ENCODE measurements at regions not wholly inside any gene's neighbourhood (a gene's known extent, or its start where the extent isn't known, plus 50 kb on each side); places are given as distances from the start of the nearest gene placed in this dataset.

GRCh38 chr4:96566755-96567154, 726.9 kb downstream of the PDHA2 start:
- H3K27me3 Mint-ChIP-seq = no peaks in the 10 kb centered on the region
- H3K9me3 Mint-ChIP-seq = peaks cover 0 to 8% (median 4%) of the 10 kb centered on the region in 3 donors
- no peaks in the 10 kb centered on the region for H3K36me3 Mint-ChIP-seq
- H3K4me1 Mint-ChIP-seq = no peaks in the 10 kb centered on the region
- H3K27ac Mint-ChIP-seq = no peak overlapping the region
- no peak overlapping the region for H3K4me3 Mint-ChIP-seq

- no peak overlapping the region for H3K27ac Mint-ChIP-seq
- H3K4me3 Mint-ChIP-seq = no peak overlapping the region
- H3K36me3 Mint-ChIP-seq = no peaks in the 10 kb centered on the region
- H3K9me3 Mint-ChIP-seq = peaks cover 4 to 6% (median 4%) of the 10 kb centered on the region in 3 donors
- H3K4me1 Mint-ChIP-seq = no peaks in the 10 kb centered on the region
- H3K27me3 Mint-ChIP-seq = no peaks in the 10 kb centered on the region
Observed at GRCh38 chr4:96585304-96585703, 745.4 kb downstream of the PDHA2 start.

- H3K4me3 Mint-ChIP-seq = no peak overlapping the region
- no peaks in the 10 kb centered on the region for H3K4me1 Mint-ChIP-seq
- H3K27me3 Mint-ChIP-seq = no peaks in the 10 kb centered on the region
- peaks cover 0 to 7% (median 2%) of the 10 kb centered on the region in 3 donors for H3K9me3 Mint-ChIP-seq
- H3K27ac Mint-ChIP-seq = no peak overlapping the region
- no peaks in the 10 kb centered on the region for H3K36me3 Mint-ChIP-seq
Observed at GRCh38 chr4:96593422-96593821, 753.5 kb downstream of the PDHA2 start.

- H3K27me3 Mint-ChIP-seq = no peaks in the 10 kb centered on the region
- no peaks in the 10 kb centered on the region for H3K36me3 Mint-ChIP-seq
- no peak overlapping the region for H3K27ac Mint-ChIP-seq
- no peak overlapping the region for H3K4me3 Mint-ChIP-seq
- no peaks in the 10 kb centered on the region for H3K9me3 Mint-ChIP-seq
- H3K4me1 Mint-ChIP-seq = no peaks in the 10 kb centered on the region
Observed at GRCh38 chr4:96598465-96598864, 758.6 kb downstream of the PDHA2 start.

- Mint-ChIP-seq H3K4me3 (no peak overlapping the region), H3K27me3 (no peaks in the 10 kb centered on the region), H3K36me3 (no peaks in the 10 kb centered on the region), H3K27ac (no peak overlapping the region), H3K4me1 (no peaks in the 10 kb centered on the region), H3K9me3 (peaks cover 0 to under 1% (median 0%) of the 10 kb centered on the region in 3 donors)
Observed at GRCh38 chr4:96599752-96600151, 759.9 kb downstream of the PDHA2 start.

GRCh38 chr4:96602661-96603060, 762.8 kb downstream of the PDHA2 start:
- no peak overlapping the region for H3K4me3 Mint-ChIP-seq
- H3K36me3 Mint-ChIP-seq = no peaks in the 10 kb centered on the region
- no peak overlapping the region for H3K27ac Mint-ChIP-seq
- H3K27me3 Mint-ChIP-seq = no peaks in the 10 kb centered on the region
- peaks cover 0 to 2% (median 2%) of the 10 kb centered on the region in 3 donors for H3K9me3 Mint-ChIP-seq
- no peaks in the 10 kb centered on the region for H3K4me1 Mint-ChIP-seq

GRCh38 chr4:96603641-96604040, 763.7 kb downstream of the PDHA2 start:
- H3K36me3 Mint-ChIP-seq = no peaks in the 10 kb centered on the region
- no peak overlapping the region for H3K4me3 Mint-ChIP-seq
- no peaks in the 10 kb centered on the region for H3K4me1 Mint-ChIP-seq
- H3K27me3 Mint-ChIP-seq = no peaks in the 10 kb centered on the region
- H3K9me3 Mint-ChIP-seq = peaks cover 2 to 5% (median 4%) of the 10 kb centered on the region in 3 donors
- no peak overlapping the region for H3K27ac Mint-ChIP-seq

- Mint-ChIP-seq H3K27ac (no peak overlapping the region), H3K36me3 (no peaks in the 10 kb centered on the region), H3K9me3 (peaks cover 4 to 7% (median 6%) of the 10 kb centered on the region in 3 donors), H3K4me3 (no peak overlapping the region), H3K27me3 (no peaks in the 10 kb centered on the region), H3K4me1 (no peaks in the 10 kb centered on the region)
Observed at GRCh38 chr4:96606451-96606850, 766.6 kb downstream of the PDHA2 start.

GRCh38 chr4:96626023-96626422, 786.1 kb downstream of the PDHA2 start:
- peaks cover 0 to 4% (median 3%) of the 10 kb centered on the region in 3 donors for H3K9me3 Mint-ChIP-seq

GRCh38 chr4:96630839-96631238, 790.9 kb downstream of the PDHA2 start:
- no peaks in the 10 kb centered on the region for H3K36me3 Mint-ChIP-seq
- H3K4me3 Mint-ChIP-seq = no peak overlapping the region

More at GRCh38 chr4:96626023-96626422, 786.1 kb downstream of the PDHA2 start:
- no peaks in the 10 kb centered on the region for H3K36me3 Mint-ChIP-seq
- H3K4me3 Mint-ChIP-seq = no peak overlapping the region
- no peaks in the 10 kb centered on the region for H3K4me1 Mint-ChIP-seq
- peak overlapping the region in 1 of 3 donors; percentile 16 for H3K27ac Mint-ChIP-seq
- no peaks in the 10 kb centered on the region for H3K27me3 Mint-ChIP-seq

GRCh38 chr4:96637971-96638412, 798.1 kb downstream of the PDHA2 start:
- Mint-ChIP-seq H3K4me1 (no peaks in the 10 kb centered on the region), H3K27ac (no peak overlapping the region), H3K9me3 (peaks cover 7 to 10% (median 7%) of the 10 kb centered on the region in 3 donors), H3K27me3 (no peaks in the 10 kb centered on the region), H3K36me3 (no peaks in the 10 kb centered on the region), H3K4me3 (no peak overlapping the region)

More at GRCh38 chr4:96630839-96631238, 790.9 kb downstream of the PDHA2 start:
- H3K27me3 Mint-ChIP-seq = no peaks in the 10 kb centered on the region
- H3K4me1 Mint-ChIP-seq = no peaks in the 10 kb centered on the region
- H3K9me3 Mint-ChIP-seq = peaks cover 0 to under 1% (median 0%) of the 10 kb centered on the region in 3 donors
- H3K27ac Mint-ChIP-seq = no peak overlapping the region

- no peak overlapping the region for H3K4me3 Mint-ChIP-seq
- H3K27me3 Mint-ChIP-seq = no peaks in the 10 kb centered on the region
- H3K27ac Mint-ChIP-seq = no peak overlapping the region
- H3K9me3 Mint-ChIP-seq = peaks cover 7 to 10% (median 7%) of the 10 kb centered on the region in 3 donors
- H3K4me1 Mint-ChIP-seq = no peaks in the 10 kb centered on the region
- H3K36me3 Mint-ChIP-seq = no peaks in the 10 kb centered on the region
Observed at GRCh38 chr4:96639932-96640331, 800.0 kb downstream of the PDHA2 start.

GRCh38 chr4:96642490-96642889, 802.6 kb downstream of the PDHA2 start:
- Mint-ChIP-seq H3K36me3 (no peaks in the 10 kb centered on the region), H3K4me3 (no peak overlapping the region), H3K9me3 (peaks cover 4 to 8% (median 7%) of the 10 kb centered on the region in 3 donors), H3K27ac (no peak overlapping the region), H3K27me3 (no peaks in the 10 kb centered on the region), H3K4me1 (no peaks in the 10 kb centered on the region)

- Mint-ChIP-seq H3K27ac (no peak overlapping the region), H3K4me3 (no peak overlapping the region)
Observed at GRCh38 chr4:96646146-96646545, 806.3 kb downstream of the PDHA2 start.

GRCh38 chr4:96649536-96649935, 809.6 kb downstream of the PDHA2 start:
- Mint-ChIP-seq H3K4me3 (no peak overlapping the region), H3K9me3 (peaks cover 0 to 3% (median 2%) of the 10 kb centered on the region in 3 donors), H3K4me1 (no peaks in the 10 kb centered on the region)

More at GRCh38 chr4:96646146-96646545, 806.3 kb downstream of the PDHA2 start:
- no peaks in the 10 kb centered on the region for H3K36me3 Mint-ChIP-seq
- H3K4me1 Mint-ChIP-seq = no peaks in the 10 kb centered on the region
- peaks cover 2 to 3% (median 2%) of the 10 kb centered on the region in 3 donors for H3K9me3 Mint-ChIP-seq
- no peaks in the 10 kb centered on the region for H3K27me3 Mint-ChIP-seq

GRCh38 chr4:96652158-96652557, 812.3 kb downstream of the PDHA2 start:
- Mint-ChIP-seq H3K27ac (no peak overlapping the region), H3K4me1 (no peaks in the 10 kb centered on the region), H3K27me3 (no peaks in the 10 kb centered on the region), H3K9me3 (peaks cover 0 to 3% (median 0%) of the 10 kb centered on the region in 3 donors), H3K36me3 (no peaks in the 10 kb centered on the region), H3K4me3 (peak overlapping the region in 1 of 4 donors; percentile 39)

More at GRCh38 chr4:96649536-96649935, 809.6 kb downstream of the PDHA2 start:
- no peak overlapping the region for H3K27ac Mint-ChIP-seq
- H3K36me3 Mint-ChIP-seq = no peaks in the 10 kb centered on the region
- H3K27me3 Mint-ChIP-seq = no peaks in the 10 kb centered on the region

Measured in IgD-negative memory B cell (primary cell).